ENCODE measurements at regions not wholly inside any gene's neighbourhood (a gene's known extent, or its start where the extent isn't known, plus 50 kb on each side); places are given as distances from the start of the nearest gene placed in this dataset.

DNA sequence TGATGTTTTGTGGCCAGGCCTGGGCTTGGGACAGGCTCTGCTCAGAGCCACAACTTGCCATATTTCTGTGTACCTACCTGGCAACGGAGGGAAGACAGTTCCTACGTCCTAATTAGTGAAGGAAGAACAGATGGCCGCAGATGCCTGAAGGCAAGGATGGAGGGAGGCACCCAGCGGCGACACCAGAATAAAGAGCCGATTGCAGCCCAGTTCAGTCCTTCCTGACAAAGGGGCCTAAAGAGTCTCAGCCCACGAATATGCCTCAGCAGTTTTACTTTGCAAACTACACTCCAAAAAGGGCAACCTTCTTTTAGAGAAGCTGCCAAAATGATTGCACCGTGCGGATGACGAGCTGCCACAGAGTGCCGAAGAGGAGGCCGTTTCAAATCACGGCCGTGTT lies 585.8 kb downstream of the GLRX3 start:
- Histone ChIP-seq H3K36me3 (ENCODE audit: control insufficient read depth in 1 of 2, insufficient read depth in 2 of 2, low read depth in 1 of 2, low read length in 2 of 2) (no peaks in the 10 kb centered on the region), H3K18ac (ENCODE audit: low read depth in 1 of 2, low read length in 2 of 2) (no peak overlapping the region), H3K4me2 (ENCODE audit: low read length, poor library complexity, severe bottlenecking) (no peak overlapping the region), H3K27me3 (ENCODE audit: control insufficient read depth in 1 of 2, insufficient read depth in 1 of 2, low read length in 2 of 2) (no peaks in the 10 kb centered on the region), H2AFZ (ENCODE audit: low read depth, low read length) (no peak overlapping the region), H3K79me1 (replicated peaks; ENCODE audit: low read length, poor library complexity, severe bottlenecking) (no peaks in the 10 kb centered on the region), H3K14ac (ENCODE audit: low read length in 2 of 2) (no peak overlapping the region), H3K27ac (ENCODE audit: low read length, poor library complexity, severe bottlenecking) (no peak overlapping the region), H3K23ac (ENCODE audit: low read length in 2 of 2) (no peak overlapping the region), H2AK5ac (ENCODE audit: low read length, severe bottlenecking) (no peak overlapping the region), H3K4me1 (ENCODE audit: control insufficient read depth, insufficient read depth, low read depth, low read length) (no peaks in the 10 kb centered on the region), H2BK5ac (ENCODE audit: low read depth, low read length, poor library complexity, severe bottlenecking) (no peak overlapping the region), H2BK120ac (ENCODE audit: low read depth, low read length) (no peak overlapping the region), H4K8ac (ENCODE audit: low read length) (no peak overlapping the region), H3K4me3 (ENCODE audit: insufficient read depth in 1 of 2, low read depth in 1 of 2, low read length in 2 of 2) (no peak overlapping the region), H2BK15ac (ENCODE audit: low read depth, poor library complexity, severe bottlenecking) (no peak overlapping the region), H3K9ac (ENCODE audit: low read length) (no peak overlapping the region), H3K4ac (ENCODE audit: low read depth in 1 of 2, low read length in 2 of 2) (no peak overlapping the region), H2BK12ac (ENCODE audit: low read length in 2 of 2) (no peak overlapping the region), H3K9me3 (ENCODE audit: control insufficient read depth, low read length) (peaks cover 11% of the 10 kb centered on the region), H4K91ac (ENCODE audit: low read length) (no peak overlapping the region)
- DNase-seq, result no peak
- 67% methylated on average over 14 of the region's 14 CpGs for WGBS

DNA sequence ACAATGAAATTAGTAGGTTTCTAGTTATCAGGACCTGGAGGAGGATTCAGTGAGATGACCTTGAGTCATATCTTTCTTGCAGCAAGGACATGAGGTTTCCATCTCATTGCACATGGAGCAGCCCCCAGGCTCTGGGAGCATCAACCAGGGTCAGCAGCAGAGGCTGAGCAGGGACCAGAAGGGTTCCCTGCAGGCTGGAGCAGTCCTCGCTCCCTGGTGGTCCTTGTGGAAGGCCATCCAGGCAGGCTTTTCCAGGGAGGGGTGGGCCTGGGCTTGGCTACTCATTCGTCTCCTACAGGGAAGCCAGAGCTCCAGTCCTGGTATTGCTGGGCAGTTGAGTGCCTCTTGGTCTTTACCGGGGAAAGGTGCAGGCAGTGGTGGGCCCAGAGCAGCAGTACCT lies 587.5 kb downstream of the GLRX3 start:
- Histone ChIP-seq H2BK12ac (ENCODE audit: low read length in 2 of 2) (no peak overlapping the region), H3K4ac (ENCODE audit: low read depth in 1 of 2, low read length in 2 of 2) (no peak overlapping the region), H3K79me1 (replicated peaks; ENCODE audit: low read length, poor library complexity, severe bottlenecking) (no peaks in the 10 kb centered on the region), H2BK120ac (ENCODE audit: low read depth, low read length) (no peak overlapping the region), H2AK5ac (ENCODE audit: low read length, severe bottlenecking) (no peak overlapping the region), H3K18ac (ENCODE audit: low read depth in 1 of 2, low read length in 2 of 2) (no peak overlapping the region), H2AFZ (ENCODE audit: low read depth, low read length) (no peak overlapping the region), H3K4me2 (ENCODE audit: low read length, poor library complexity, severe bottlenecking) (no peak overlapping the region), H3K14ac (ENCODE audit: low read length in 2 of 2) (no peak overlapping the region), H4K8ac (ENCODE audit: low read length) (no peak overlapping the region), H4K91ac (ENCODE audit: low read length) (no peak overlapping the region), H3K27ac (ENCODE audit: low read length, poor library complexity, severe bottlenecking) (no peak overlapping the region), H3K36me3 (ENCODE audit: control insufficient read depth in 1 of 2, insufficient read depth in 2 of 2, low read depth in 1 of 2, low read length in 2 of 2) (no peaks in the 10 kb centered on the region), H3K4me3 (ENCODE audit: insufficient read depth in 1 of 2, low read depth in 1 of 2, low read length in 2 of 2) (no peak overlapping the region), H2BK5ac (ENCODE audit: low read depth, low read length, poor library complexity, severe bottlenecking) (no peak overlapping the region), H3K23ac (ENCODE audit: low read length in 2 of 2) (no peak overlapping the region), H3K9ac (ENCODE audit: low read length) (no peak overlapping the region), H2BK15ac (ENCODE audit: low read depth, poor library complexity, severe bottlenecking) (no peak overlapping the region), H3K9me3 (ENCODE audit: control insufficient read depth, low read length) (peaks cover 5% of the 10 kb centered on the region), H3K27me3 (ENCODE audit: control insufficient read depth in 1 of 2, insufficient read depth in 1 of 2, low read length in 2 of 2) (no peaks in the 10 kb centered on the region), H3K4me1 (ENCODE audit: control insufficient read depth, insufficient read depth, low read depth, low read length) (no peaks in the 10 kb centered on the region)
- DNase-seq, result no peak
- 68% methylated on average over 3 of the region's 3 CpGs for WGBS

- 62% methylated on average over 6 of the region's 7 CpGs for WGBS
Measured at GRCh38 chr10:130725474-130725970, 586.0 kb downstream of the TCERG1L start.

DNA sequence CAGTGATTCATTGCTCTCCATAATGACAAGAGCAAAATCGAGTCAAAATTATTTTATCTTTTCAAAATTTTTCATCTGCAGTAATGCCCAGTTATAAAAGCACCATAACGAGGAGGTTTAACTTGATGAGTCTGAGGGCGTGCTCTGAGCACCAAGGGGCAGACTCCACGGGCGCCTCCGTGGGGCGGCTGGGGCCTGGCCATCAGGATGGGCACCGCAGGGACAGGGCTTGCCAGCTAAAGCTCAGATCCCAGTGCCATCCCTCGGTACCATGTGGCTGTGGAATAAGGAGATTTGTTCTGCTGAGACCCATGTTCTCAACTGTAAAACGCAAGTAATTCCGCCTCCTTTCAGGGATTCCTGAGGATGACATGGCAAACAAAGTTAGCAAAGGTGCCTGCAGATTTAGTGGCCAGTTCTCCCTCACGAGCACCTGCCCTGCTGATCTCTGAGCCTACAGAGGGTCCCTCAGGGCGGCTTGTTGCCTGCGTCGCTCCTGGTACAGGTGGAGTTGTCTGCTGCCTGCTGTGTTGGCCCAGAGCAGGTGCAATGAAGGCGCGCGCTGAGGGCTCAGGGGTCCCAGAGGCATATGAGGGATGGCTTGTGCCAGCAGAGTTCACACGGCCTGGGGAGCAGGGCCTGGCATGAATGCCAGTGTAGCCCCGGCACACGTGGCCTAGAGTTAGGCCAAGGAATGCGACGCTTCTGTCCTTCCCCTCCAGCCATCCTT lies 584.4 kb downstream of the TCERG1L start:
- Histone ChIP-seq H2AK5ac (ENCODE audit: low read length, severe bottlenecking) (no peak overlapping the region), H3K14ac (ENCODE audit: low read length in 2 of 2) (no peak overlapping the region), H3K4me2 (ENCODE audit: low read length, poor library complexity, severe bottlenecking) (no peak overlapping the region), H3K23ac (ENCODE audit: low read length in 2 of 2) (no peak overlapping the region), H2BK5ac (ENCODE audit: low read depth, low read length, poor library complexity, severe bottlenecking) (no peak overlapping the region), H2BK15ac (ENCODE audit: low read depth, poor library complexity, severe bottlenecking) (no peak overlapping the region), H2AFZ (ENCODE audit: low read depth, low read length) (no peak overlapping the region), H3K27ac (ENCODE audit: low read length, poor library complexity, severe bottlenecking) (no peak overlapping the region), H3K4me1 (ENCODE audit: control insufficient read depth, insufficient read depth, low read depth, low read length) (no peaks in the 10 kb centered on the region), H3K4ac (ENCODE audit: low read depth in 1 of 2, low read length in 2 of 2) (no peak overlapping the region), H3K18ac (ENCODE audit: low read depth in 1 of 2, low read length in 2 of 2) (no peak overlapping the region), H2BK12ac (ENCODE audit: low read length in 2 of 2) (no peak overlapping the region), H3K79me1 (replicated peaks; ENCODE audit: low read length, poor library complexity, severe bottlenecking) (no peaks in the 10 kb centered on the region), H2BK120ac (ENCODE audit: low read depth, low read length) (no peak overlapping the region), H4K8ac (ENCODE audit: low read length) (peak overlapping the region; percentile 13), H3K27me3 (ENCODE audit: control insufficient read depth in 1 of 2, insufficient read depth in 1 of 2, low read length in 2 of 2) (no peaks in the 10 kb centered on the region), H3K36me3 (ENCODE audit: control insufficient read depth in 1 of 2, insufficient read depth in 2 of 2, low read depth in 1 of 2, low read length in 2 of 2) (no peaks in the 10 kb centered on the region), H3K9ac (ENCODE audit: low read length) (no peak overlapping the region), H3K9me3 (ENCODE audit: control insufficient read depth, low read length) (no peaks in the 10 kb centered on the region), H4K91ac (ENCODE audit: low read length) (no peak overlapping the region), H3K4me3 (ENCODE audit: insufficient read depth in 1 of 2, low read depth in 1 of 2, low read length in 2 of 2) (no peak overlapping the region)
- 86% methylated on average over 23 of the region's 23 CpGs for WGBS
- no peak for DNase-seq

More at GRCh38 chr10:130725474-130725970, 586.0 kb downstream of the TCERG1L start:
- Histone ChIP-seq H3K4me1 (ENCODE audit: control insufficient read depth, insufficient read depth, low read depth, low read length) (no peaks in the 10 kb centered on the region), H2AFZ (ENCODE audit: low read depth, low read length) (no peak overlapping the region), H2AK5ac (ENCODE audit: low read length, severe bottlenecking) (no peak overlapping the region), H3K4me3 (ENCODE audit: insufficient read depth in 1 of 2, low read depth in 1 of 2, low read length in 2 of 2) (no peak overlapping the region), H3K9me3 (ENCODE audit: control insufficient read depth, low read length) (no peaks in the 10 kb centered on the region), H3K27ac (ENCODE audit: low read length, poor library complexity, severe bottlenecking) (no peak overlapping the region), H3K4me2 (ENCODE audit: low read length, poor library complexity, severe bottlenecking) (no peak overlapping the region), H2BK15ac (ENCODE audit: low read depth, poor library complexity, severe bottlenecking) (no peak overlapping the region), H2BK5ac (ENCODE audit: low read depth, low read length, poor library complexity, severe bottlenecking) (no peak overlapping the region), H3K4ac (ENCODE audit: low read depth in 1 of 2, low read length in 2 of 2) (no peak overlapping the region), H3K14ac (ENCODE audit: low read length in 2 of 2) (no peak overlapping the region), H4K8ac (ENCODE audit: low read length) (no peak overlapping the region), H2BK12ac (ENCODE audit: low read length in 2 of 2) (no peak overlapping the region), H3K27me3 (ENCODE audit: control insufficient read depth in 1 of 2, insufficient read depth in 1 of 2, low read length in 2 of 2) (no peaks in the 10 kb centered on the region), H3K9ac (ENCODE audit: low read length) (no peak overlapping the region), H3K23ac (ENCODE audit: low read length in 2 of 2) (no peak overlapping the region), H3K79me1 (replicated peaks; ENCODE audit: low read length, poor library complexity, severe bottlenecking) (no peaks in the 10 kb centered on the region), H3K36me3 (ENCODE audit: control insufficient read depth in 1 of 2, insufficient read depth in 2 of 2, low read depth in 1 of 2, low read length in 2 of 2) (no peaks in the 10 kb centered on the region), H4K91ac (ENCODE audit: low read length) (no peak overlapping the region), H3K18ac (ENCODE audit: low read depth in 1 of 2, low read length in 2 of 2) (no peak overlapping the region), H2BK120ac (ENCODE audit: low read depth, low read length) (no peak overlapping the region)
- no peak for DNase-seq
